ENCODE measurements at regions not wholly inside any gene's neighbourhood (a gene's known extent, or its start where the extent isn't known, plus 50 kb on each side); places are given as distances from the start of the nearest gene placed in this dataset.
"Not testable (repeated sequence)": the region's sequence is repeated elsewhere in the genome, so short reads cannot be mapped to it uniquely, and the experiment has no call there.

GRCh38 chr3:72087420-72087819 is 302.5 kb upstream of the PROK2 start:
- no peak for DNase-seq

GRCh38 chr3:72086743-72087087 is 301.8 kb upstream of the PROK2 start:
- DNase-seq: no peak

DNA sequence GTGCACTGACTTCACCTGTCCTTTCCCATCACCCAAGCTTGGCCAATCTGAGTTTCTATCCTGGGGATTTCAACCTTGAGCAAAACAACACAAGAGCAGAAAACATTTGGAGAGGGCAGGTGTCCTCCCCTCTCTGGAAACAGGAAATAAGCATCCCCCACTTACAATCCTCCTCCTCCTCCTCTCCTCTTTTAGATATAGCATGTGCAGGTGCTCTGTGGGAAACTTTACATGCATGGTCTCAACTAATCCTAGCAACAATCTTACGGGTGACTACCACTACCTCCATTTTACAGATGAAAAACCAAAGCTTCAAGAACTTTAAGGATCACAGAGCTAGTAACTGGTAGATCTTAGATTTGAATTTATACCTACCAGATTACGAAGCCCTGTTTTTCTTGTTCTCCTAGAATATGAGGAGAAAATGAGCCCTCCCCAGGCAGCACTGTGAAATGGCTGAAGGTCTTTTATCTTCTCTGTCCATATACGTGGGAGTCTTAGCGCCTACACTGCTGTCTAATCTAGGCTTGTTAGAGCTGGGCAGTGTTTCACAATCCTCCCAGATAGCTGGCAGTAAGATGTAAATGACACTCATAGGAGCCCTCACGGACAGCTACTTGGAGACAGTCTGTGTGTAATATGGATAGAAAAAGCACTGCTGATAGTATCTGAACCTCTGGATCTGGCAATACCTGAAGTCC is 301.2 kb upstream of the PROK2 start:
- no peak for DNase-seq

DNA sequence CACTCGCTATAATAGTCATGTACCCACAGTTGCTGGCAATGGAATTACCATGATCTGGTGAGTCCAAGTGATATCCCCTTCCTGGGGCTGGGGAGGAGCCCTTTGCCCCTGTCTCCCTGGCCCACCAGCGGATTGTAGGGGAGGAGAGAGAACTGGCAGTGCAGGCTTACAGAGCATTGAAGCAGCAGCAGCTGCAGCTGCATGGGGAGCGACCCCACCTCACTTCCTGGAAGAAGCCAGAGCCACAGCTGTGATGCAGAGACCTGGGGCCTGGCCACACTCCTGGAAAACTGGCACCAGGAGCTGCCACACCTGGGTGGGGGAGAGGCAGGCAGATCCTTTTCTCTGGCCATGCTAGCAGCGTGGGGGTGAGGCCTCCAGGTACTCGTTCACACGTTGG is 300.1 kb upstream of the PROK2 start:
- no peak for DNase-seq

GRCh38 chr3:72082776-72083462 is 298.0 kb upstream of the PROK2 start:
- no peak for DNase-seq

DNA sequence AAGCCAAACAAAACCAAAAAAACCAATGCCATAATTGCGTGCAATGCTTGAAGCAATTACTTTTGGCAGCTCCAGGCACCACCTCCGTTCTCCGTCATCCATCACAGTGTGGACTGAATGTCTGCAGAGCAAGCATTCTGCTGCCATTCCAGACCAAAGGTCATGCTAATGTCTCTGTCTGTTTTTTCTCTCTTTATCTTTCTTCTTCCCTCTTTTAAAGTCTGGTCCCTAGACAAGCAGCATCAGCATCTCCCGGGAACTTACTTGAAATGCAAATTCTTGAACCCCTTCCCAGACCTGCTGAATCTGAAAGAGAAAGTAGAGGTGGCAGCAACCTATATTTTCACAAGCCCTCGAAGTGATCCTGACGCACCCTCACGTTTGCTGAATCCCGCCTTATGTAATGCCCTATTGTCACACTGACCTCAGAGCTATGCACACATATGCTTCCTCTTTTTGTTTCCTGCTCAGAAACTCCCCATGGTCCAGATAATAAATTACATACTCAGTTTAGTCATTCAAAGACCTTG is 297.3 kb upstream of the PROK2 start:
- DNase-seq: no peak

DNA sequence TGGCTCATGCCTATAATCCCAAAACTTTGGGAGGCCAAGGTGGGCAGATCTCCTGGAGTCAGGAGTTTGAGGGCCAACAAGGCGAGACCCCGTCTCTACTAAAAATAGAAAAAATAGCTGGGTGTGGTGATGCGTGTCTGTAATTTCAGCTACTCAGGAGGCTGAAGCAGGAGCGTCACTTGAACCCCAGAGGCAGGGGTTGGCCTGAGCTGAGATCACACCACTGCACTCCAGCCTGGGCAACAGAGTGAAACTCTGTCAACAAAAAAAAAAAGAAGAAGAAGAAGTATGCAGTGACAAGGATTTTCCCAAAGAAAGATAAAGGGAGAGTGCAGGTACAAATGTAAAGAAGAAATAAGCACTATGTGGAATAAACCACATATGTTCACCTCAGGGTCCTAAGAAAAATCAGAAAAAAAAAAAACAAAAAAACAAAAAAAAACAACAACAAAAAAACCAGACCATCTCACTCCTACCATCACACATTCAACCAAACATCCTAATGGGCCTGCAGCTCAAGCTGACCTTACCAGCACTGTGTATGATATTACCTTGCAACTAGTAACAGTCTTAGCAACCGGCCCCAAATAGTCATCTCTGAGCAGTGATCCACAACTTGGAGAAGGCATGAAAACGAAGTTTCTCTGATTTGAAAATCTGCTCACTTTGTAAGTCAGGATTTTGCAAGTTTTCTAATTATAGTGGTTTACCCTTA is 296.7 kb upstream of the PROK2 start:
- no peak for DNase-seq

DNA sequence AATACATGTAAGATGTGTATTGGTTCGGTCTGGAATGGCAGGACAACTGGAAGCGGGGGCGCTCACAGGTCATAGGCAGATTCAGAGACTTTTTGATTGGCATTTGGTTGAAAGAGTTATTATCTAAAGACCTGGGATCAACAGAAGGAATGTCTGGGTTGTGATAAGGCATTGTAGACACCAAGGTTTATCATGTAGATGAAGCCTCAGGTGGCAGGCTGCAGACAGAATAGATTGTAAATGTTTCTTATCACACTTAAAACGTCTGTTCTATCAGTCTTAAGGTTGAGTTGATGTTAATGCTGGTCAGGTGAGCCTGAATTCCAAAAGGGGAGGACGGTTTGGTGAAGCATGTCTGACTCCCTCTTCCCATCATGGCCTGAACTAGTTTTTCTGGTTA is 295.9 kb upstream of the PROK2 start:
- no peak for DNase-seq

- no peak for DNase-seq
Measured at GRCh38 chr3:72080095-72080494, 295.1 kb upstream of the PROK2 start.

GRCh38 chr3:72079369-72079872 is 294.5 kb upstream of the PROK2 start:
- DNase-seq: no peak

- no peak for DNase-seq
Measured at GRCh38 chr3:72078676-72079368, 293.9 kb upstream of the PROK2 start.

DNA sequence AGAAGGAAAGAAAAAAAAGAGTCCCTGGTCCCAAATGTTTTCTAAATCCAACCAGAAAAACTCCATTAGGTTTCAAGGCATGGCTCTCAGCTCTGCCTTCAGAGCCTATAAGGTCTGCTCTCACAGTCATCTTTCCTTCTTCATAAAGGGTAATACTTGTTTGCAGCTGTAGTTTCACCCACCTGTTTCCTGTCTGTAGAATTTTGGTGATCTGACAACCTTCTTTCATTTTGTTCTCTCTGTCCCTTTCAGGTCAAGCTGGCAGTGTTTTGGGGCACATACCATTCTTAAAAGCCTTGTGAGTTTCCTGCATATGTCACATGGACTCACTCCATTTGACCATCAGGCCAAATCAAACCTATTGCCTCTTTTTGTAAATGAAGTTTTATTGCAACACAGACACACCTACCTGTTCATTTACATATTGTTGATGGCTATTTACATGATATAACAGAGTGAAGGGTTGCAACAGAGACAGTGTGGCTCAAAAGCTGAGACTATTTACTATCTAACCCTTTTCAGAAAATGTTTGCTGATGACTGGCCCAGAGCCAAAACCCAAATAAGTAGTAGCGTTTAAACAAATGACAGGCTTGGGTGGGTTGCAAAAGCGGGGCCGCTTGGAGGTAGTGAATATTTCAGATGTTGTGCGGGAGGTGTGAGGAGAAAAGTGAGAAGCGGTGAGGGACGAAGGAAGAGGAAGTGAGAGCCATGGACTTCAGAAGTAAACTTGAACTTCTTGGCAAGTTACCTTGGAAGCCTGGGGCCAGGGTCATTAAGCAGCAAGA is 292.7 kb upstream of the PROK2 start:
- no peak for DNase-seq

DNA sequence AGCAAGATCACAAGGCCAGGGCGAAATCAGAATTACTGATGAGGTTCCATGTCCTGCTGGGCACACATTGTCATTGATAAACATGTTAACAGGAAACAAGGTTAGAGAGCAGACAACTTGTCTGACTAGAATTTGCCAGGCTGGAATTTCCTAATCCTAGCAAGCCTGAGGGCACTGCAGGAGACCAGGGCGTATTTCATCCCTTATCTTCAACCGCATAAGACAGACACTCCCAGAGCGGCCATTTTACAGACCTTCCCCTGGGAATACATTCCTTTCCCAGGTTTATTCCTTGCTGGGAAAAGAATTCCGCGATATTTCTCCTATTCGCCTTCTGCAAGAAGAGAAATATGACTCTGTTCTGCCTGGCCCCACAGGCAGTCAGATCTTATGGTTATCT is 290.9 kb upstream of the PROK2 start:
- DNase-seq: not testable (repeated sequence)

- no peak for DNase-seq
Measured at GRCh38 chr3:72071624-72072023, 286.7 kb upstream of the PROK2 start.

DNA sequence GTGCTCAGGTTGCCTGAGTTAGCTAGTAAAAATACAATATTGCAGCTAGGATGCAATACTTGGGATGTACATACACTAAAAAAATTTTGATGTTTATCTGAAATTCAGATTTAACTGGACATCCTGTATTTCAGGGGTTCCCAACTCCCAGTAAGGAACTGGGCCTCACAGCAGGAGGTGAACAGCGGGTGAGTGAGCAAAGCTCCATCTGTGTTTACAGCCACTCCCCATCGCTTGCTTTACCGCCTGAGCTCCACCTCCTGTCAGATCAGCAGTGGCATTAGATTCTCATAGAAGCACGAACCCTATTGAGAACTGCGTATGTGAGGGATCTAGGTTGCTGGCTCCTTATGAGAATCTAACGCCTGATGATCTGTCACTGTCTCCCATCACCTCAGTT is 285.1 kb upstream of the PROK2 start:
- no peak for DNase-seq

DNA sequence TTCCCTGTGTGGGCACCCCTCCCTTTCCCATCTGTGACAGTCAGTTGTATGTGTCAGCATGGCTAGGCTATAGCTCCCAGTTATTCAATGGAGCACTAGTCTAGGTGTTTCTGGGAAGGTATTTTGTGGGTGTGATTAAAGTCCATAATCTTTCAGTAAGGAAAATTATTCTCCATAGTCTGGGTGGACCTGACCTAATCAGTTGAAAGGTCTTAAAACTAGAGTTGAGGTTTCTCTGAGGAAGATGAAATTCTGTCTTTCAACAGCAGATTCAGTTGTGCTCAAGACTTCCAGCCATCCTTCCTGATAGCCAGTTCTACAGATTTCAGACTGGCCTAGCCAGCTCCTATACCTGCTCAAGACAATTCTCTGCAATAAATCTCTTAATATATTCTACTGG is 284.6 kb upstream of the PROK2 start:
- DNase-seq: no peak

DNA sequence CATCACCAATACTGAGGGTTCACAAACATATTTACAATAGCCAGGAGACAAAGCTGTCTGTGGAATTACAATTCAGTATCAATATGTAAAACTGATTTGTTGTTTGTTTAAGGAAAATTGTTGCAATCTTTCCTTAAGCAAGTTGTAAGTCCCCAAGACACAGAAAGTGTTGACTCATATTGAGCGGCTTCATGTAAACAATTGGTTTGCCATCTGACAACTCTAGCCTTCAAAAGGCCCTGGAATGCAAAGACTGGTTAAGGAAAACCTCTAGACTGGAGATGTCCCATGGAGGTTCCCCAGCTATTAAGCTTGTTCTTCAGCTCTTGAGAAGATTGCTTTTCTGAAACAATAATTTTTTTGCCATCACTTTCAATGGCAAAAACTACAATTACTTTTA is 283.7 kb upstream of the PROK2 start:
- no peak for DNase-seq

GRCh38 chr3:72067721-72068120 is 282.8 kb upstream of the PROK2 start:
- no peak for DNase-seq

DNA sequence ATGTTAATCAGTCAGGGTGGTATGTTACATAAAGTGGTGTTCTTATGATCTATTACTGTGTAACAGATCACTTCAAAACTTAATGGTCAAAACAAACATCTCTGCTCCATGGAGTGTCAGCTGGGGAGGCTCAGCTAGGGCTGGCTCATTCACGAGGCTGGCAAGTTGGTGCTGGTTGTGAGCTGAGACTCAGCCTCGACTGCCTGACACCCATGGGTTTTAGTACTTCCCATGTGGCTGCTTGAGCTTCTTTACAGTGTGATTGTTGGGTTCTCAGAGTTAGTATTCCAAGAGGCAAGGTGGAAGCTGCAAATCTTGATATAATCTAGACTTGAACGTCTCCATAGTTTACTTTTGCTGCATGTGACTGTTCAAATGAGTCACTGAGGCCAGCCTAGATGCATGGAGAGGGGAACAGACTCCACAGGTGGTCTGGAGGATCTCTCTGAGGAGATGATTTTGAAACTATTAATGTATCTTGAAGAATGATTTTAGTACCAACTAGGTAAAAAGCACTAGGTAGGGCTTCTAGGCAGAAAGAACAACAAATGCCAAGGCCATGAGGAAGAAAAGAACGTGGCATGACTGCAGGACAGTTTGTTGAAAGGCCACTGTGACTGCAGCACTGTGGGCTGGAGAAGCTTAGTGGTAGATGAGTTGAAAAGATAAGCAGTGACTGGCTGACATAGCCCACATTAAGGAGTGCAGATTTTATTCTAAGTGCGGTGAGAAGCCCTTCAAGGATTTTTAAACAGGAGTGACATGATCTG is 281.1 kb upstream of the PROK2 start:
- DNase-seq: no peak

DNA sequence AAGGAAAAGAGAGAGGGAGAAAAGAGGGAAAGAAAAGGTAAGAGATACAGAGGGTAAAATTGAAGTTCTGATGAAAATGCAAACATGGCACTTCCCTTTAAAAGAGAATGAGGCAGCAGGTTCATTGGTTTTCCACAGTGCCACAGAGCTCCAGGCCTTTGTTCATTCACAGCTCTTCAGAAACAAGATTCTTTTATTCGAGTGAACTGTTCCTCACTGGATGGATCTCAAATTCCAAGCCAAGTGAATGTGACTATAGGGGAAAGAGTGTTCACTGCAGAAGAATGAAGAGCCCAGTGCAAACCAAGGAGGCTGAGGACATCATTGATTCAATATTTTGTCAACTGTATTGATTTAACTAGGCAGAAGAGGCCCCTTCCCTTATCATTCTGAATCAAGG is 280.3 kb upstream of the PROK2 start:
- DNase-seq: no peak

- not testable (repeated sequence) for DNase-seq
Measured at GRCh38 chr3:72064727-72065126, 279.8 kb upstream of the PROK2 start.

DNA sequence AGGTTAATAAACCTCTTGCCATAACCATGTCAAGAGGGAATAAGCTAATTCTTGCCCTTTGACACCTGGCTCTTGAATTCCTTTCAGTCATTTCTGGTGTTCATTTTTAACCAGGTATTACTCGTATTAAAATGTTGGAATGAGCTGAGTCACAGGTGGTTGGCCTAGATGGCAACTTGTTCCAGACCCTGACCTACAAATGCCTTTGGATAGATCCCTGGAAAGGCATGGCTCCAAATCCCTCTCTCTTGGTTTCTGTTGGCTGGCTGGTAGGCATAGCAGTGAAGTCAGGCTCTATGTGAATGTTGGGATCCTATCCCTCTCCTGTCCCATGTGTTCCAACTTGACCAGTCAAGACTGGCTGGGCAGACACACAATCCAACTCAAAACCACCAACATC is 277.1 kb upstream of the PROK2 start:
- no peak for DNase-seq
